Astrocyte (in vitro differentiated cells and primary cell): ENCODE measurements at regions not wholly inside any gene's neighbourhood (a gene's known extent, or its start where the extent isn't known, plus 50 kb on each side); places are given as distances from the start of the nearest gene placed in this dataset.

Experiments used
- DNase-seq: peaks from one replicate; pipeline ENCODE4 v3.0.0-alpha.2; 2010; ENCODE audit warnings: low read depth
- FAIRE-seq: peaks from 2 replicates; lab custom pipeline; 2011; peaks lifted over from hg19 to GRCh38; lab: Jason Lieb, UNC
- H2AFZ ChIP-seq: 2 replicates; pipeline ENCODE4 v1.6.0; 2012; ENCODE audit warnings: low read depth, low read length, inconsistent platforms
- H3K27ac ChIP-seq: 2 replicates; pipeline ENCODE4 v1.5.1; 2011; ENCODE audit warnings: low read depth, low read length, inconsistent platforms
- H3K27me3 ChIP-seq: 2 replicates; pipeline ENCODE4 v1.6.0; 2011; ENCODE audit warnings: low read length, inconsistent platforms; ENCODE audit not compliant: insufficient read depth
- H3K36me3 ChIP-seq: 2 replicates; pipeline ENCODE4 v1.5.1; 2011; ENCODE audit warnings: low read length, inconsistent platforms; ENCODE audit not compliant: insufficient read depth
- H3K4me1 ChIP-seq: 2 replicates; pipeline ENCODE4 v1.5.1; 2011; ENCODE audit warnings: low read length, inconsistent platforms; ENCODE audit not compliant: insufficient read depth
- H3K4me2 ChIP-seq: 2 replicates; pipeline ENCODE4 v1.6.0; 2012; ENCODE audit warnings: low read length, inconsistent platforms
- H3K4me3 ChIP-seq: 2 replicates; pipeline ENCODE4 v1.5.1; 2011; ENCODE audit warnings: low read depth, mild to moderate bottlenecking, low read length, inconsistent platforms; ENCODE audit not compliant: insufficient read depth
- H3K79me2 ChIP-seq: 2 replicates; pipeline ENCODE4 v1.6.0; 2012; ENCODE audit warnings: mild to moderate bottlenecking, low read length, inconsistent platforms; ENCODE audit not compliant: insufficient read depth
- H3K9ac ChIP-seq: 2 replicates; pipeline ENCODE4 v1.6.0; 2012; ENCODE audit warnings: mild to moderate bottlenecking, low read length, inconsistent platforms
- H3K9me3 ChIP-seq: 2 replicates; pipeline ENCODE4 v1.5.1; 2012; ENCODE audit warnings: low read depth, mild to moderate bottlenecking, low read length, inconsistent platforms; ENCODE audit not compliant: insufficient read depth
- H4K20me1 ChIP-seq: 2 replicates; pipeline ENCODE4 v1.6.0; 2012; ENCODE audit warnings: low read length, inconsistent platforms; ENCODE audit not compliant: insufficient read depth
- H3K27ac Mint-ChIP-seq: one replicate; pipeline ENCODE4 v1.8.0; 2021; ENCODE audit warnings: mild to moderate bottlenecking, mixed read lengths; ENCODE audit not compliant: unreplicated experiment
- H3K27me3 Mint-ChIP-seq: one replicate; pipeline ENCODE4 v1.8.0; 2021; ENCODE audit warnings: low read depth, mixed read lengths; ENCODE audit not compliant: unreplicated experiment
- H3K36me3 Mint-ChIP-seq: one replicate; pipeline ENCODE4 v1.8.0; 2021; ENCODE audit warnings: low read depth, mixed read lengths; ENCODE audit not compliant: unreplicated experiment
- H3K4me1 Mint-ChIP-seq: one replicate; pipeline ENCODE4 v1.8.0; 2021; ENCODE audit warnings: low read depth, mixed read lengths; ENCODE audit not compliant: unreplicated experiment
- H3K4me3 Mint-ChIP-seq: one replicate; pipeline ENCODE4 v1.8.0; 2021; ENCODE audit warnings: mild to moderate bottlenecking, moderate library complexity, mixed read lengths; ENCODE audit not compliant: unreplicated experiment
- H3K9me3 Mint-ChIP-seq: one replicate; pipeline ENCODE4 v1.8.0; 2021; ENCODE audit warnings: mild to moderate bottlenecking, mixed read lengths; ENCODE audit not compliant: unreplicated experiment
- EZH2 ChIP-seq: IDR thresholded peaks from 2 replicates; pipeline ENCODE4 v1.6.1; 2012; ENCODE audit warnings: mild to moderate bottlenecking, low read length, inconsistent platforms; ENCODE audit not compliant: insufficient read depth
- TF ChIP-seq, protein P1 (sequence below): IDR thresholded peaks from 2 replicates; pipeline ENCODE4 v1.5.1; 2011; ENCODE audit warnings: low read depth, mild to moderate bottlenecking, inconsistent platforms, low read length, moderate library complexity; ENCODE audit not compliant: insufficient read depth

DNA sequence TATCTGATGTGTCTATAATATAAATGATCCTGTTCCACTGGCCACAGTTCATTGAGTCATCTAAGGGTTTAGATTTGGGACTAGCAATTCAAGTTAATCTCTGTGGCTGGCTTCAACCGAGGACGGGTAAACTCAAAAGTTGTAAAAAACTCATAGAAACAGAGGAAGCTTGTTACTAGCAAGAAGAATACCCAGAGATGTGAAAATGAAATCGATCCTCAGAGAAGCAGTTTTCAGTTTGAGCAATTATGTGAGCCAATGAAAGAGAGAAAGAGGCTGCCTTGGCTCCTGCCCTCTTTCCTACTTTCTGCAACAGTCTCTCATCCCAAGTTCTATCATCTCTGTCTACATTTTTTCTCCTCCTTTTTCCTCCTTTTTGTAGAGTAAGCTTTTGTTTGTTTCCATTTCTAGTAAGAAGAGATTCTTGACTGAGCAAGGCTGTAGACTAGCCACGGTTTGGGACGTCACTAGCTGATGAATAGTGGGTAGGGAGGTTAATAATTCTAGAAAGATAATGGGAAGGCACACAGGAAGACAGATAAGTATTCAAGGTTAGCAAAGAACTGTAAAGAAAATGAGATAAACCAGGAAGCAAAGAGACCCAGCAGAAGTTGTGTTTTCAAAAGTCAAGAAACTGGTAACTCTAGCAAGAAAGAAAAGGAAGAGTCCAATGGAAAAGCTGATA is 298.9 kb upstream of the NR2F2 start:
- Histone ChIP-seq H3K4me2 (no peak overlapping the region), H3K36me3 (no peaks in the 10 kb centered on the region), H3K4me1 (no peaks in the 10 kb centered on the region), H4K20me1 (no peaks in the 10 kb centered on the region), H3K9me3 (no peaks in the 10 kb centered on the region), H3K4me3 (no peak overlapping the region), H2AFZ (no peak overlapping the region), H3K27me3 (no peaks in the 10 kb centered on the region), H3K9ac (no peak overlapping the region), H3K79me2 (no peaks in the 10 kb centered on the region), H3K27ac (no peak overlapping the region)
- H3K27me3 Mint-ChIP-seq, result peaks cover 8% of the 10 kb centered on the region
- no peak for DNase-seq
- peaks cover 12% of the 10 kb centered on the region for H3K4me1 Mint-ChIP-seq
- no peak overlapping the region for H3K27ac Mint-ChIP-seq
- FAIRE-seq, result no peak
- H3K9me3 Mint-ChIP-seq, result no peaks in the 10 kb centered on the region
- no peaks in the 10 kb centered on the region for H3K36me3 Mint-ChIP-seq
- TF ChIP-seq EZH2, result no peak
- TF ChIP-seq, protein P1, sequence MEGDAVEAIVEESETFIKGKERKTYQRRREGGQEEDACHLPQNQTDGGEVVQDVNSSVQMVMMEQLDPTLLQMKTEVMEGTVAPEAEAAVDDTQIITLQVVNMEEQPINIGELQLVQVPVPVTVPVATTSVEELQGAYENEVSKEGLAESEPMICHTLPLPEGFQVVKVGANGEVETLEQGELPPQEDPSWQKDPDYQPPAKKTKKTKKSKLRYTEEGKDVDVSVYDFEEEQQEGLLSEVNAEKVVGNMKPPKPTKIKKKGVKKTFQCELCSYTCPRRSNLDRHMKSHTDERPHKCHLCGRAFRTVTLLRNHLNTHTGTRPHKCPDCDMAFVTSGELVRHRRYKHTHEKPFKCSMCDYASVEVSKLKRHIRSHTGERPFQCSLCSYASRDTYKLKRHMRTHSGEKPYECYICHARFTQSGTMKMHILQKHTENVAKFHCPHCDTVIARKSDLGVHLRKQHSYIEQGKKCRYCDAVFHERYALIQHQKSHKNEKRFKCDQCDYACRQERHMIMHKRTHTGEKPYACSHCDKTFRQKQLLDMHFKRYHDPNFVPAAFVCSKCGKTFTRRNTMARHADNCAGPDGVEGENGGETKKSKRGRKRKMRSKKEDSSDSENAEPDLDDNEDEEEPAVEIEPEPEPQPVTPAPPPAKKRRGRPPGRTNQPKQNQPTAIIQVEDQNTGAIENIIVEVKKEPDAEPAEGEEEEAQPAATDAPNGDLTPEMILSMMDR, result no peak
- H3K4me3 Mint-ChIP-seq, result no peak overlapping the region

GRCh38 chr15:96035091-96035490 is 295.4 kb upstream of the NR2F2 start:
- Mint-ChIP-seq H3K9me3 (no peaks in the 10 kb centered on the region), H3K27ac (no peak overlapping the region), H3K27me3 (peaks cover 8% of the 10 kb centered on the region), H3K36me3 (no peaks in the 10 kb centered on the region), H3K4me1 (peaks cover 35% of the 10 kb centered on the region), H3K4me3 (no peak overlapping the region)
- TF ChIP-seq EZH2, result no peak
- TF ChIP-seq, protein P1, result no peak
- no peak overlapping the region for H3K9ac ChIP-seq
- no peaks in the 10 kb centered on the region for H3K79me2 ChIP-seq
- no peak for DNase-seq
- no peak overlapping the region for H3K4me3 ChIP-seq
- no peak overlapping the region for H3K27ac ChIP-seq
- no peak for FAIRE-seq
- H3K9me3 ChIP-seq, result no peaks in the 10 kb centered on the region
- no peaks in the 10 kb centered on the region for H4K20me1 ChIP-seq
- H2AFZ ChIP-seq, result no peak overlapping the region
- peaks cover 7% of the 10 kb centered on the region for H3K4me1 ChIP-seq
- no peak overlapping the region for H3K4me2 ChIP-seq
- no peaks in the 10 kb centered on the region for H3K27me3 ChIP-seq
- H3K36me3 ChIP-seq, result no peaks in the 10 kb centered on the region

- Mint-ChIP-seq H3K27ac (no peak overlapping the region), H3K27me3 (peaks cover 8% of the 10 kb centered on the region), H3K36me3 (no peaks in the 10 kb centered on the region), H3K4me1 (peaks cover 35% of the 10 kb centered on the region), H3K4me3 (no peak overlapping the region), H3K9me3 (no peaks in the 10 kb centered on the region)
- Histone ChIP-seq H3K9me3 (no peaks in the 10 kb centered on the region), H3K9ac (no peak overlapping the region), H3K4me3 (no peak overlapping the region), H3K27ac (no peak overlapping the region), H3K27me3 (no peaks in the 10 kb centered on the region), H3K4me2 (no peak overlapping the region), H2AFZ (no peak overlapping the region), H4K20me1 (no peaks in the 10 kb centered on the region), H3K79me2 (no peaks in the 10 kb centered on the region), H3K36me3 (no peaks in the 10 kb centered on the region), H3K4me1 (peaks cover 7% of the 10 kb centered on the region)
- DNase-seq (no peak), FAIRE-seq (no peak)
- TF ChIP-seq EZH2, result no peak
- TF ChIP-seq, protein P1, result no peak
These were observed 294.9 kb upstream of the NR2F2 start for GRCh38 chr15:96035635-96036034.
